Testis (tissue), 2 donors: ENCODE measurements at regions not wholly inside any gene's neighbourhood (a gene's known extent, or its start where the extent isn't known, plus 50 kb on each side); places are given as distances from the start of the nearest gene placed in this dataset.

Source experiments
- CTCF ChIP-seq, 3 experiments: fragments of 450-650 bp in 2 of 3; fragments of 200-600 bp in 1 of 3; sonication (generic) in 1 of 3; IDR thresholded peaks; one replicate each; pipeline ENCODE4 v1.5.1; 2016 to 2019; ENCODE audit warnings: antibody characterized with exemption in 3 of 3, mild to moderate bottlenecking in 2 of 3, moderate library complexity in 1 of 3
- POLR2A ChIP-seq: fragments of 450-650 bp; IDR thresholded peaks from one replicate; pipeline ENCODE4 v1.6.1; 2017; ENCODE audit warnings: antibody characterized with exemption, mild to moderate bottlenecking, moderate library complexity

GRCh38 chr20:30168800-30169138 is 1088.7 kb upstream of the DEFB115 start:
- TF ChIP-seq CTCF (IDR thresholded peaks at IDR 0.05) (no peak), POLR2A (no peak)
